Caco-2 (cell line): ENCODE measurements at regions not wholly inside any gene's neighbourhood (a gene's known extent, or its start where the extent isn't known, plus 50 kb on each side); places are given as distances from the start of the nearest gene placed in this dataset.

ENCODE experiments used
- BruUV-seq: library from RNA; stranded (reverse); fragments of 400-500 nt; replicated peaks from 2 replicates; lab custom pipeline; 2021; lab: Mats Ljungman, UMichigan
- CTCF ChIA-PET: fragments of 300-600 bp; sonication (Branson Sonifier 250); formaldehyde crosslinking; loops from one replicate; lab custom pipeline; 2022; ENCODE audit warnings: antibody characterized with exemption; lab: Charles Lee
- POLR2A ChIA-PET: fragments of 300-600 bp; sonication (Branson Sonifier 250); formaldehyde crosslinking; loops from one replicate; lab custom pipeline; 2022; ENCODE audit warnings: antibody characterized with exemption; lab: Charles Lee
- DNase-seq, 2 experiments: peaks; one replicate each; pipeline versions ENCODE4 v3.0.0 to v3.0.0-alpha.2; 2020 to 2022
- H3K27me3 ChIP-seq: replicated peaks from 2 replicates; pipeline ENCODE4 v1.6.0; 2011; ENCODE audit warnings: low read length; ENCODE audit not compliant: control insufficient read depth, insufficient read depth
- H3K36me3 ChIP-seq: 2 replicates; pipeline ENCODE4 v1.5.1; 2011; ENCODE audit warnings: low read length; ENCODE audit not compliant: control insufficient read depth, insufficient read depth
- H3K4me1 ChIP-seq: fragments of 250-450 bp; sonication (Bioruptor Pico); 2 replicates; pipeline ENCODE4 v1.5.1; 2020; ENCODE audit warnings: mild to moderate bottlenecking
- H3K4me3 ChIP-seq: 2 replicates; pipeline ENCODE4 v1.5.1; 2011; ENCODE audit warnings: low read depth, mild to moderate bottlenecking, control low read depth, low read length
- H3K9me3 ChIP-seq: fragments of 250-450 bp; sonication (Bioruptor Pico); 2 replicates; pipeline ENCODE4 v1.5.1; 2020; ENCODE audit warnings: mild to moderate bottlenecking, moderate library complexity
- H3K27ac Mint-ChIP-seq: one replicate; pipeline ENCODE4 v1.8.0; 2022; ENCODE audit warnings: mixed read lengths; ENCODE audit not compliant: unreplicated experiment
- H3K27me3 Mint-ChIP-seq: one replicate; pipeline ENCODE4 v1.8.0; 2022; ENCODE audit warnings: mixed read lengths; ENCODE audit not compliant: insufficient read depth, unreplicated experiment
- H3K36me3 Mint-ChIP-seq: one replicate; pipeline ENCODE4 v1.8.0; 2022; ENCODE audit warnings: mild to moderate bottlenecking, mixed read lengths; ENCODE audit not compliant: insufficient read depth, unreplicated experiment
- H3K4me1 Mint-ChIP-seq: one replicate; pipeline ENCODE4 v1.8.0; 2022; ENCODE audit warnings: low read depth, mixed read lengths; ENCODE audit not compliant: unreplicated experiment
- H3K4me3 Mint-ChIP-seq: one replicate; pipeline ENCODE4 v1.8.0; 2022; ENCODE audit warnings: mild to moderate bottlenecking, moderate library complexity, mixed read lengths; ENCODE audit not compliant: unreplicated experiment
- H3K9me3 Mint-ChIP-seq: one replicate; pipeline ENCODE4 v1.8.0; 2022; ENCODE audit warnings: mixed read lengths; ENCODE audit not compliant: unreplicated experiment
- intact Hi-C: fragments of 100-400 bp; cut with micrococcal nuclease; formaldehyde crosslinking; loops from one replicate; pipeline ENCODE4 v1.10.0; 2022; ENCODE audit not compliant: unreplicated experiment
- TF ChIP-seq, protein P1 (sequence below), 2 experiments: fragments of 200-600 bp in 1 of 2; IDR thresholded peaks; 1 replicate in 1 of 2; 2 replicates in 1 of 2; pipeline versions ENCODE4 v1.5.1 to v1.8.0; 2011 to 2022; ENCODE audit warnings: antibody characterized with exemption in 1 of 2, control low read depth in 1 of 2, inconsistent platforms in 1 of 2, low read depth in 1 of 2, low read length in 1 of 2, mild to moderate bottlenecking in 1 of 2, moderate library complexity in 1 of 2; ENCODE audit not compliant: insufficient read depth in 1 of 2, severe bottlenecking in 1 of 2, unreplicated experiment in 1 of 2

DNA sequence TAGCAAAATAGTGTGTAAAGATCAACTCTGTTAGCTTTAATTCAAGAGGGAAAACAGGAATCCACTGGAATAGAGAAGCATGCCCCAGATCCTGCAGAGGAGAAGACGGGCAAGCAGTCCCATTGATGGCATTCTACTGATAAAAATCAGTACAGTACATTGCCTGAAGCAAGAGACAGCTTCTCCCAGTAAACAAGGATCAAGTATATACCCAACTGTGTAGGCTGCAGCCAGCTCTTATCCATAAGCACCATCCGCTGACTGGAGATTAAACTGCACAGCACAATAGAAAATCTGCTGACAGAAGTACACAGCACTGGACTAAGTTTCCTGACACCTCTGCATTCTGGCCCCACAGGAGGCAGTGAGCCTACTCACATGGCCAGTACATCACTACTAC is 110.1 kb downstream of the COX18 start:
- Mint-ChIP-seq H3K4me1 (no peaks in the 10 kb centered on the region), H3K9me3 (peaks cover 23% of the 10 kb centered on the region), H3K4me3 (no peak overlapping the region), H3K27me3 (peaks cover 2% of the 10 kb centered on the region), H3K27ac (no peak overlapping the region), H3K36me3 (no peaks in the 10 kb centered on the region)
- POLR2A ChIA-PET: no interaction called here
- no peaks in the 10 kb centered on the region for H3K36me3 ChIP-seq
- H3K4me1 ChIP-seq: no peaks in the 10 kb centered on the region
- BruUV-seq: no TSS peak
- intact Hi-C loops: no loop called here
- no peak for DNase-seq
- TF ChIP-seq, protein P1, sequence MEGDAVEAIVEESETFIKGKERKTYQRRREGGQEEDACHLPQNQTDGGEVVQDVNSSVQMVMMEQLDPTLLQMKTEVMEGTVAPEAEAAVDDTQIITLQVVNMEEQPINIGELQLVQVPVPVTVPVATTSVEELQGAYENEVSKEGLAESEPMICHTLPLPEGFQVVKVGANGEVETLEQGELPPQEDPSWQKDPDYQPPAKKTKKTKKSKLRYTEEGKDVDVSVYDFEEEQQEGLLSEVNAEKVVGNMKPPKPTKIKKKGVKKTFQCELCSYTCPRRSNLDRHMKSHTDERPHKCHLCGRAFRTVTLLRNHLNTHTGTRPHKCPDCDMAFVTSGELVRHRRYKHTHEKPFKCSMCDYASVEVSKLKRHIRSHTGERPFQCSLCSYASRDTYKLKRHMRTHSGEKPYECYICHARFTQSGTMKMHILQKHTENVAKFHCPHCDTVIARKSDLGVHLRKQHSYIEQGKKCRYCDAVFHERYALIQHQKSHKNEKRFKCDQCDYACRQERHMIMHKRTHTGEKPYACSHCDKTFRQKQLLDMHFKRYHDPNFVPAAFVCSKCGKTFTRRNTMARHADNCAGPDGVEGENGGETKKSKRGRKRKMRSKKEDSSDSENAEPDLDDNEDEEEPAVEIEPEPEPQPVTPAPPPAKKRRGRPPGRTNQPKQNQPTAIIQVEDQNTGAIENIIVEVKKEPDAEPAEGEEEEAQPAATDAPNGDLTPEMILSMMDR (IDR thresholded peaks at IDR 0.05; ENCODE audit: insufficient read depth in 1 of 2, low read depth in 1 of 2, low read length in 1 of 2, severe bottlenecking in 1 of 2, unreplicated experiment in 1 of 2): no peak
- H3K9me3 ChIP-seq: no peaks in the 10 kb centered on the region
- H3K27me3 ChIP-seq: no peaks in the 10 kb centered on the region
- CTCF ChIA-PET: interaction anchor here (1.2 kb wide), 1 partner anchor 118 kb away, joined by 3 read pairs; no protein-coding TSS in a partner anchor
- no peak overlapping the region for H3K4me3 ChIP-seq

DNA sequence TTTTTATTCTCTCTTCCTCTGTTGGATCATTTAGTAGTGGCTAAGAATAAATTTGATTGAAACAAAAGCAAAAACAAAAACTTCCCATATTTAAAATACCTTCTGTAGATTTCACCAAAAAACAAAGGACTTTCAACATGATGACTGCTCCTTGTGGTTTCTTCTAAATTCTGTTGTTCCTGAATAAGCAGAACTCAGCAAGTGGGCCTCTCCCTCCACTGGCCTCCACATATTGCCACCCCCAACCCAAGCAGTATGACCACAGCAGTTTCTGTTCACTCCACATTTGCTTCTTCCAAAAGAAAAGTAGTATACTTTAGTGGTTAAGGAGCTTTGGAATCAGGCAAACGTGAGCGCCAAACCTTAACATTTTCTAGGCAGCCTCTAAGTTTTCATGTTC is 114.7 kb downstream of the COX18 start:
- BruUV-seq: no TSS peak
- POLR2A ChIA-PET: no interaction called here
- H3K9me3 Mint-ChIP-seq: no peaks in the 10 kb centered on the region
- Histone ChIP-seq H3K36me3 (no peaks in the 10 kb centered on the region), H3K4me1 (no peaks in the 10 kb centered on the region), H3K9me3 (no peaks in the 10 kb centered on the region), H3K27me3 (no peaks in the 10 kb centered on the region), H3K4me3 (no peak overlapping the region)
- no peaks in the 10 kb centered on the region for H3K4me1 Mint-ChIP-seq
- peaks cover 2% of the 10 kb centered on the region for H3K27me3 Mint-ChIP-seq
- CTCF ChIA-PET: no interaction called here
- no peak for DNase-seq
- H3K27ac Mint-ChIP-seq: no peak overlapping the region
- no peak overlapping the region for H3K4me3 Mint-ChIP-seq
- TF ChIP-seq, protein P1 (IDR thresholded peaks at IDR 0.05; ENCODE audit: insufficient read depth in 1 of 2, low read depth in 1 of 2, low read length in 1 of 2, severe bottlenecking in 1 of 2, unreplicated experiment in 1 of 2): no peak
- no peaks in the 10 kb centered on the region for H3K36me3 Mint-ChIP-seq
- intact Hi-C loops: no loop called here

DNA sequence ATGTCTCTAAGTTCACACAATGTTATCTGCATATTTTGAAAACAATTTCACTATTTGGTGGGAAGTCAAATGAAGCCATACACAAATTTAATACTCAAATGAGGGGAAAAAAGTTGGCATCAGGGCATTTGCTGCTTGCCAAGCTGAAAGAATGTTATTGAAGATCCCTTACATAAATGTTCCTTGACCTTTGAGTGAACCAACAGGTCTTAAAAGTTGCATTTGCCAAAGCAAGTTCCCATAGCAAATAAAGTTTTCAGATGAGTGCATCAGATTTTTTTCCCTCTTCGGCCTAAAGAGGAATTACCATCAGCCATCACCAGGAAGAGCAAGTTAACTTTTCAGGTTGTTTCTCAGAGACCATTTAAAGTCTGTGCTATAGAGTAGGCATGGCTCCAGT is 115.9 kb downstream of the COX18 start:
- Mint-ChIP-seq H3K27ac (no peak overlapping the region), H3K36me3 (no peaks in the 10 kb centered on the region), H3K4me3 (no peak overlapping the region), H3K27me3 (peaks cover 2% of the 10 kb centered on the region), H3K9me3 (no peaks in the 10 kb centered on the region), H3K4me1 (no peaks in the 10 kb centered on the region)
- Histone ChIP-seq H3K36me3 (no peaks in the 10 kb centered on the region), H3K4me1 (no peaks in the 10 kb centered on the region), H3K4me3 (no peak overlapping the region), H3K9me3 (no peaks in the 10 kb centered on the region), H3K27me3 (no peaks in the 10 kb centered on the region)
- ChIA-PET CTCF (no interaction called here), POLR2A (no interaction called here)
- TF ChIP-seq, protein P1 (IDR thresholded peaks at IDR 0.05; ENCODE audit: insufficient read depth in 1 of 2, low read depth in 1 of 2, low read length in 1 of 2, severe bottlenecking in 1 of 2, unreplicated experiment in 1 of 2): no peak
- DNase-seq: no peak
- BruUV-seq: no TSS peak
- intact Hi-C loops: no loop called here
